ENCODE measurements at regions not wholly inside any gene's neighbourhood (a gene's known extent, or its start where the extent isn't known, plus 50 kb on each side); places are given as distances from the start of the nearest gene placed in this dataset.

DNA sequence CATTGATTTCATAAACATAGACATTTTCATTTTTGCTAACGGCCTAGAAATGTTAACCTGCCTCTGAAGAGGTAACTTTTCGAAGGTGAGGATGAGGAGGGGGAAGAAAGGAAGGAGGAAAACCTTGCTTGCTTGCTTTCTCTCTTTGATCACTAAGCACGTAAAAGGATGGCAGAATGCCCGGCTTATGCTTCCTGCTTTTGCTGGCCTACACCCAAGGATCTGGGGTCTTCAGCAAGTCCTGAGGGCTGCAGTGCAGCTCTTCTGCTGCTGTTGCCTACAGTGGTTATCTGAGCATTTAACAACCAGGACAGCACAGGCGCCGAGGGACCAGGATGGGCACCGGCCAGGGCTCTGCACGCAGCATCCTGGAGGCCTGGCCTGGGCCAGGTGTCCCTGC lies 150.8 kb upstream of the TAB2 start:
- Histone ChIP-seq H3K4me1 (peaks cover 4% of the 10 kb centered on the region), H3K36me3 (no peaks in the 10 kb centered on the region), H3K9me3 (no peaks in the 10 kb centered on the region), H3K27ac (no peak overlapping the region), H3K4me3 (no peak overlapping the region), H3K27me3 (no peaks in the 10 kb centered on the region)
- DNase-seq, result no peak
- no peak for TF ChIP-seq CTCF (IDR thresholded peaks at IDR 0.05)
- intact Hi-C loops (cut with DNase I), result no loop called here
- ATAC-seq, result no peak

DNA sequence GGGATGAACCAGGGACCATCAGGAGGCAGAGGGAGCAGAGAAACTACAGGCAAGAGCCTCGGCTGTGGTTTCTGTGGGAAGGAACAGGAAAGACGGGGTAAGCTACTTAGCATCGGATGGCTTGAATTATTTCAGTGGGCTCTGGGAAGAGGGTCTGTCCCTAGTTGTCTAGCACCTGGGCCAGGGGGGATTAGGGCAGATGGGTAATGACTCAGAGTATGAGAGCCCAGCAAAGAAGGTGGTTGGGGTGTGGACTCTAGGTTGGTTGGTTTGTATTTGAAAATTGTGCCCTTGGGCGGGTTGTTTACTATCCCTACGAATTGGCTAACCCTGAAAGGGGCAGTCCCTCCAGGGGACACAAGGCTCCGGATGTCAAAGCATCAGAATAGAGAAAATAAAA lies 148.5 kb upstream of the TAB2 start:
- Histone ChIP-seq H3K36me3 (no peaks in the 10 kb centered on the region), H3K27me3 (no peaks in the 10 kb centered on the region), H3K4me3 (no peak overlapping the region), H3K4me1 (peaks cover 4% of the 10 kb centered on the region), H3K9me3 (no peaks in the 10 kb centered on the region), H3K27ac (no peak overlapping the region)
- DNase-seq, result no peak
- TF ChIP-seq CTCF (IDR thresholded peaks at IDR 0.05), result no peak
- intact Hi-C loops (cut with DNase I), result no loop called here
- no peak for ATAC-seq

DNA sequence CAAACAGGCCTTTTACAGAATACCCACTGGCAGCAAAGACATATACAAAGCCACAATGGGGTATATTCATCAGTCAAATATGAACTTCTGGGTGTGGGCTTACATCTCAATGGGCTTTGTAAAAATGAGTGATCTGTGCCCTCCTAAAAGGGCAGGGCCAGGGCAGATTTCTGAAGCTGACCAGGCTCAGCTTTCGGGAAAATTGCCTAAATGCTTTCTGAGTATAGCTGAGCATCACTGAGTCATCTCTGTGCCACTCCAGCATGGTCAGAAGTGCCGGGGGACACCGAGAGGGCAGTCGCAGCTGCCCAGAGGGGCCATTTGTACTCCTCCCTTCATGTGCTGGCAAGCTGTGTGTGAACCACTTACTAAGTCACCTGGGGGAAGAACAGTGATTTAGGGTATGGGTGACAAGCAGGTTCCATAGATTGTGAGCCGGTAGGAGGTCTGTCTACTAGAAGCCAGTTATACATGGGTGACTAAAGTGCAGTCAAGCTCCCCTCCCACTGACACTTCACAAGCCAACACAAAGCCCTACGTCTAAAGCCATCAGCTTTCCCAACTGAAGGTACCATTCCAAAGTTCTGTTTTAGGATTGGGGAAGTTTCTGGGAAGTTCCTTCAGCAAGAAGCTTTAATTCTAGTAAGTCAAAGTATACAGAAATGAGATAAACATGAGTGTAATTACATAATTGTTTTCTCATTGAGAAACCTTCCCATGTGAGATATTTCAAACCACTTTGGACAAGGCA lies 147.6 kb upstream of the TAB2 start:
- Histone ChIP-seq H3K36me3 (no peaks in the 10 kb centered on the region), H3K9me3 (no peaks in the 10 kb centered on the region), H3K27ac (no peak overlapping the region), H3K4me3 (no peak overlapping the region), H3K4me1 (peaks cover 4% of the 10 kb centered on the region), H3K27me3 (no peaks in the 10 kb centered on the region)
- ATAC-seq (no peak), DNase-seq (no peak)
- intact Hi-C loops (cut with DNase I), result no loop called here
- TF ChIP-seq CTCF (IDR thresholded peaks at IDR 0.05), result no peak

DNA sequence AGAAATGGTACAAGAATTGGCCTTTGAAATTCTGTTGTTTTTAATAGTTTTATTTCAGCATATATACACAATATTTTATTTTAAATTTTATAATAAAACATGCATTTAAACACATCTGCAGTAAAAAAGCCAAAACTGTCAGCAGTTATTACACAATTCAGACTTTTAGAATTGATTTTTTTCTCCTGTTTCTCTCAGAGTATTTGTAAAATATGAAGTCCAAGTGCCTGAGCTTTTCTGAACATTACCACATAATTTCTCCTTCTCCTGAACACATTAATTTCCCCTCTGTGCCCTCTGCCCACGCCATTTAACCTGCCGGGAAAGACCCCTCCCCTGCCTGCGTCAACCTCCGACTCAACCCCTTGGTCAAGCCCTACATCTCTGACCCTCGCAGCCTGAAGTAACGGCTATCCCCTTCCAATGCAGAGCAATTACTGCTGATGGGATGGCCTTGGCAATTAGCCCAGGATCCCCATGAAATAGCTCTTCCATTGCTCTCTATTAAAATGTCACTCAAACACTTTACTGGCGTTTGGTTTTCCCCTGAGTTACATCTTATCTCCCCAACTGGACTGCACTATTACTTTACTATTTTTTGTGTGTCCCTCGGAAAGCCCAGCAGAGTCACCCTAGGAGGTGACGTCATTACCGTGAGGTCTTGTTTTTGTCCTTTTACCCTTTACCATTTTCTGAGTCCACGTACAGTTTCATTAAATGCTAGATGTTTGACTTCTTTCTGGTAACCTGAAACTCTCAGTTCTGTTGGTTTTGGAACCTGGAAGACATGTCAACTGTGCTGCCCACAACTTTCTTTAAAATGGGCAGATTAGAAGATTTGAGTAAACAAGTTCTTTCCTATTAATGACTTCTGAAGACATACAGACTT lies 146.7 kb upstream of the TAB2 start:
- Histone ChIP-seq H3K27me3 (no peaks in the 10 kb centered on the region), H3K36me3 (no peaks in the 10 kb centered on the region), H3K4me3 (no peak overlapping the region), H3K4me1 (peaks cover 4% of the 10 kb centered on the region), H3K9me3 (no peaks in the 10 kb centered on the region), H3K27ac (no peak overlapping the region)
- ATAC-seq, result no peak
- TF ChIP-seq CTCF (IDR thresholded peaks at IDR 0.05), result no peak
- intact Hi-C loops (cut with DNase I), result no loop called here
- DNase-seq, result no peak

DNA sequence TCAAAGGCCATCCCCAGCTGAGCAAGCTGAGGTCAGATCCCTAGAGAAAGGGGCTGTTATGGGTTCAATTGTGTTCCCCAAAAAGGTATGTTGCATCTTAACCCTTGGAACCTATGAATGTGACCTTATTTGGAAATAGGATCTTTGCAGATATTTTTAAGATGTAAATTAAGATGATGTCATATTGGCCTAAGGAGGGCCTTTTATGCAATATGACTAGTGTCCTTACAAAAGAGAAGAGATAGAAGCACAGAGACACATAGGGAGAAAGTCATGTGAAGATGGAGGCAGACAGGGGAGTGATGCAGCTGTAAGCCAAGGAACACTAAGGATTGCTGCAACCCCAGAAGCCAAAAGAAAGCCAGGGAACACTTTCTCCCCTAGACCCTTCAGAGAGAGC lies 144.3 kb upstream of the TAB2 start:
- no peak for TF ChIP-seq CTCF (IDR thresholded peaks at IDR 0.05)
- Histone ChIP-seq H3K27ac (no peak overlapping the region), H3K4me3 (no peak overlapping the region), H3K4me1 (peaks cover 4% of the 10 kb centered on the region), H3K27me3 (no peaks in the 10 kb centered on the region), H3K36me3 (no peaks in the 10 kb centered on the region), H3K9me3 (no peaks in the 10 kb centered on the region)
- ATAC-seq, result no peak
- intact Hi-C loops (cut with DNase I), result no loop called here
- DNase-seq, result no peak

Measured in upper lobe of right lung (tissue), 1 donor.